NCI-H526 (cell line): ENCODE measurements at regions not wholly inside any gene's neighbourhood (a gene's known extent, or its start where the extent isn't known, plus 50 kb on each side); places are given as distances from the start of the nearest gene placed in this dataset.
A peak's percentile ranks its signal among the peaks of the same experiment; 100 is the strongest.

Source experiments
- DNase-seq, 2 experiments: peaks; one replicate each; lab custom pipeline; 2025; lab: John Stamatoyannopoulos, UW

GRCh38 chr2:52936029-52936428 is 831.6 kb upstream of the CHAC2 start:
- no peak for DNase-seq

- DNase-seq: no peak
Observed at GRCh38 chr2:52934920-52935640, 832.5 kb upstream of the CHAC2 start.

GRCh38 chr2:52934323-52934898 is 833.2 kb upstream of the CHAC2 start:
- no peak for DNase-seq

DNA sequence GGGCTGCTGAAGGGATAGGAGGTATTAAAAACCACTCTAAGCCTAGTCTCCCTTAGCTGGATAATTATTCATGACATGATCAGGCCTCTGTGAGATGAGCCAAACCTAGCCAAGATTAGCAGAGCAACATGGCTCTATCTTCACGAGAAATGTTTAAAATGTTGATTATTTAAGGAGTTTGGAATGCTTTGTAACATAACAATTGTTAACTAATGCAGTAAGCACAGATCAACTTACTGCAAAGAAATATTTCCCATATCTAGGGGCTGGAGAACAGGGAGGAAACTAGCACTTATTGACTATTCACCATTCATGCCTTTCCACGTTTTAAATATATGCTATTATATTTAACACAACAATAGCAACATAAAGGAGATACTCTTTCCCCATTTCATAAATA is 833.7 kb upstream of the CHAC2 start:
- DNase-seq: no peak

- DNase-seq: no peak
Observed at GRCh38 chr2:52931660-52932059, 835.9 kb upstream of the CHAC2 start.

GRCh38 chr2:52929412-52929811 is 838.2 kb upstream of the CHAC2 start:
- no peak for DNase-seq

DNA sequence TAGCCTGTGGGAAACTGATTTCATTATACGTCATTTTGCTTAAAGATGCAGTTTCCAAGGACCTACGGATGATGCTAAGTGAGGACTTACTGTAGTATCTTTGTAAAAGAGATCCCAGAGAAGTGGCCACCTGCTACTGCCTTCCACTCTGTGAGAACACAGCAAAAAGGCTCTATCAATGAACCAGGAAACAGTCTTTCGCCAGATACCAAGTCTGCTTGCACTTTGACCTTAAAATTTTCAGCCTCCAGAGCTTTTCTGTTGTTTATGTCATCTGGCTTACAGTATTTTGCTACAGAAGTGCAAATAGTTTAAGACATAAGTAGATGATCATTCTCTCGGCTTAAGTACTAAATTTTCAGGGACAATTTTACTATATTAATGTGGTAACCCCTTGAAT is 847.9 kb upstream of the CHAC2 start:
- no peak for DNase-seq

- DNase-seq: no peak
Observed at GRCh38 chr2:52918551-52918950, 849.1 kb upstream of the CHAC2 start.

DNA sequence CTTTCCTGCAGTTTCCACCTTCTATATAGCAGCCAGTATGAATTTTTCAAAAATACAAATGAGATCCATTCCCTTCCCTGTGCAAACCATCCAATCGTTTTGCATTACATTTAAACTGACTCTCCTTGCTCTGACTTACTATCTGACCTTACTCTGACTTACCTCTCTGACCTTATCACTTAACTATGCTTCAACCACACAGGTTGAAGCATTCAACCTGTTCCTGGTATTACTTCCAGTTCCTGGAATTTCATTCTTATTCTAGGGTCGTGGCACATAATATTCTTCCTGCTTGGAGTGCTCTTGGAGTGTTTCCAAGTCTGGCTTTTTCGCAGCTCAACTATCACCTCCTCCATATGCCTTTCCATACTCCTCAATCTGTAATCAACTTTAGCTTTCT is 850.6 kb upstream of the CHAC2 start:
- DNase-seq: no peak

DNA sequence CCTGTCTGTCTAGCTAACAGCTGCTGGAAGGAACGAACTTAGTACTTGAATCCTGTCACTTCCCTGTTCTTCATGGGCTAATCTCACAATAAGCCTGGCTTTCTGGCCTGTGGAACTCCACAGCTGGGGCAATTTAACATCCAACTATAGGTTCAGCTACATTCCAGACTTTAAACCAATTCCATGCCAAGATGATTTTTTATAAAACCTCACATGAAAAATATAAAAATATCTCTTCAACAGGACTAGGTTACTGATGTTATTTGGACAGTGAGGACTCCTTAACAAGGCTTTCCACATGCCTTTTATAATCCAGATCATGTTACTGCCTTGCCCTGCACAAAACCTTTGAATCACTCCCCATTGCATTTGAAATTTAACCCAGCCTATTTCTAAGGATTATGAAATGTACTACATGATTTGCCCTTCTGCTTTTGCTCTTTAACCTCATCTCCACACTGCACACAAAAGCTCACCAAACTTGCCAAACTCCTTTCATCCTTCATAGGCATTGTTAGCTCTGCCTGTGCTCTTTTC is 863.2 kb upstream of the CHAC2 start:
- DNase-seq: no peak

DNA sequence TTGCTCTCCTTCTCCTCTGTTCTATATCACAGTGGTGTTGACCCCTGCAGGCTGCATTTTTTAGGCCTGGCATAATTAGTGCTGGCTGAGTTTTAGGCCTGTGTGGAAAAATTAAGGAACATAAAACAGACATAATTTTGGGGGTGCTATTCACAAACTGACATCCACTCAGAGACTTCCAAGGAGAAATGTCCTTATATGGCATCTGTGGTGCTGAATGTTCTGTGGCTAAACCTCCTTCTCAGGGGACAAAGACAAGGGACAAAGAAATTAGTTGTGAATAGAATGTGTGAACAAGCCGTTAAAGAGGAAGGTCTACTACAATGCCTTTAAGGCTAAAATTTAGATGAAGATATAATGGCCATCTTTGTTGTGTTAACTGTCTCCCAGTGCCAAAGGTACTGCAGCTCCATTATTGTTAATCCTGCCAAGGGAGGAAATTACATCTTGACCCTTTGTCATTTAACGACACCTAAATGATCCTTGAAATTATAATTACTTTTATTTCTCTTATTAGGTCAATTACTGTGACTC is 870.0 kb upstream of the CHAC2 start:
- DNase-seq: no peak

- no peak for DNase-seq
Observed at GRCh38 chr2:52895726-52896340, 871.8 kb upstream of the CHAC2 start.

DNA sequence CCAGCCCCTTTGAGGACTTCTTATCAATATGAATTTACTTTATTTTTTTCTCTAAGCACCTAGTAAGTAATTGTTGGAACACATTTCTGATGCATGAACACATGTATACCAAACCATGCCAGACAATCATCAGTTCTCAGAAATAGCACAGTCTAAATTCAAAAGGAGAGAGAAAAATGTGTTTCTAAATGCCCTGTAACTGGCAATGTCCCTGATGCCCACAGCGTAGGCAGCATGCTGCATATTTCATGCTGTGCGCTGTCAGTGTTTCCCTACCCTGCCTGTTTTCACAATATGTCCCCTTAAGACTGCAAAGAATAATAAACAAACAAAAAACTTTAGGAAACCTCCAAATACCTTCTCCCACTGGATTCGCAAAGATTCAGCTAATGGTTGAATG is 881.0 kb upstream of the CHAC2 start:
- no peak for DNase-seq

- DNase-seq: no peak
Observed at GRCh38 chr2:52884761-52885352, 882.7 kb upstream of the CHAC2 start.

- no peak for DNase-seq
Observed at GRCh38 chr2:52882974-52883373, 884.6 kb upstream of the CHAC2 start.

DNA sequence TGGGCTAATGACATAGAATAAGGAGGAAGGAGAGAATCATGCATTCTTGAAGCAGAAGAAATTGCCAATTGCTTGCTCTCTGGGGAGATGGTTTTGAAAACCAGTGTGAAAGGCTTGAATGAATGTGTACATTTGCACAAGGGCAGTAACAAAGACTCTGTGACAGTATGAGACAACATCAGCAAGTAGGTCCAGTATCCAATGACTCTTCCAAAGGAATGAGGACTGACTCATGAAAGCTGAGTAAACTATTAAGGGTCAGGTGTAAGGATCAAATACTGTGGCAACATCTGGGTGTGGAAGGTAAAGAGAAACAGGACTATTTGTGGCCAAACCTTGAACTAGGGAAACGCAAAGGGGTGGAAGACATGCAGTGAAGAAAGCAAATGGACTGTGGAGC is 886.0 kb upstream of the CHAC2 start:
- DNase-seq: no peak

GRCh38 chr2:52880872-52881271 is 886.7 kb upstream of the CHAC2 start:
- DNase-seq: peak; percentile 72 to 80

DNA sequence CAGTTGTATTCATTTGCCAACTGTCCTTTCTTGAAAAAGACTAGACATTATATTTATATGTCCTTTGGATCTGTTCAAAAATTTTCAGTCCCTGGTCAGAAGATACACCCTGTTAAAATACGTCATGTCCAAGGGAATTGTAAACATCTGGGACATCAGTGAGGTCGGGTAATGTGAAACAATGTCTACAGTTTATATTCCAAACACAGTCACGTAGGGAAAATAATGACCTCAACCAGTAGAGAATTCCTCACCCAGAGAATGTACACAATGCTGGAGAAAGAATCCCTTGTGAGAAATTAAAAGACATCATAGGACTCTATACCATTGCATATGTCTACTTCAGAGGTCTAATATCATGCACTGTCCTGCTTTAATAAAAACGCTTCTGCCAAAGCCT is 888.0 kb upstream of the CHAC2 start:
- no peak for DNase-seq

DNA sequence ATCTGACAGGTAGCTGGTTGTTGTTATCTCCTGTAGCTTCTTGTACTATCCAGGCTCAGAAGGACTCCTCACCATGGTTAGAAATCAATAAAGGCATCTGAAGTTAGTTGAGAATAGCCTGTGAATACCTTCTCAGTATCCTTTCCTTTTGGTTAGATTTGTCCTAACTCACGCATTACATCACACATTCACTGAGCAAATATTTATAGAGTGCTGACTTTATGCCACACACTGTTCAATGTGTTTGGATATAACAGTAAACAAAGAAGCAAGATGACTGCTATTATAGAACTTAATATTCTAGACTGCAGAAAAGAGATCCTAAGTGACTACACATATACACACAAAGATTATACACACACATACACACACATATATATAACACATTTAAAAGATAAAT is 889.9 kb upstream of the CHAC2 start:
- no peak for DNase-seq

- DNase-seq: no peak
Observed at GRCh38 chr2:52874466-52875106, 893.0 kb upstream of the CHAC2 start.

- no peak for DNase-seq
Observed at GRCh38 chr2:52862801-52863200, 904.8 kb upstream of the CHAC2 start.

GRCh38 chr2:52861596-52861995 is 906.0 kb upstream of the CHAC2 start:
- DNase-seq: no peak
